ENCODE measurements at regions not wholly inside any gene's neighbourhood (a gene's known extent, or its start where the extent isn't known, plus 50 kb on each side); places are given as distances from the start of the nearest gene placed in this dataset.

DNA sequence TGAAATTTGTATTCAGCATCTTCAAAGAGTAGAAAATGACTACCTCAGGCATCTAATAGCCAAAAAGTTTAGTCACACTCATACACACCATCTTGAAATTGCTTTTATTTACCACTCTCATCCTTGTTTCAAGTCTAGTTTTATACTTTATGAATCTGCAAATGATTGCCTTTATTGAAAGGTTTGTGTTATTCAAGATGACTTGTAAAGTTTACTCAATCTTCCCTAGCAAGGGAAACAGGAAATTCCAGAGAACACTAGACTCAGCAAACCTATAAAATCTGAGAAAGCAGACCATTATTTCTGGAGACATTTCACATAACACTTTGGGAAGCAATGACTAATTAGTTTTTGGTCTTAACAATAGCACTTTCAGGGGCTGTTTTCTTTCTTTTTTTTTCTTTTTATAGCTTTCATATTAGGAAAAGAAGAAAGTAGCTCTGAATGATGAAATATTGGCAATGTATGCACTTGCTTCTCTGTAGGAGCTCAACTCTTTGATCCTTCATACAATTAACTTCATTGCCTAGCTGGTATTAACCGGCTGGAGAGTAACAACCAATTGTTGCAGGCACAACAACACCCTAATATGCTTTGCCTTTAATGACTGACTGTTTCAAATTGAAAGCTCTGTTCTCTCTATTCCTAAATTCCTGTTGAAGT is 68.9 kb upstream of the HDAC9 start:
- Histone ChIP-seq H4K5ac (ENCODE audit: low read depth, low read length) (peak overlapping the region; percentile 16; the same call in 1 of the 2 replicates), H3K36me3 (ENCODE audit: control insufficient read depth, insufficient read depth, low read length) (no peaks in the 10 kb centered on the region), H3K4me1 (ENCODE audit: control insufficient read depth, insufficient read depth, low read length) (peaks cover 14% of the 10 kb centered on the region), H2BK20ac (ENCODE audit: low read depth, low read length) (peak overlapping the region; percentile 93), H4K91ac (ENCODE audit: insufficient read depth, low read depth, low read length) (no peak overlapping the region), H3K4me2 (ENCODE audit: low read depth, low read length) (peak overlapping the region; percentile 64; the same call in 1 of the 2 replicates), H2BK5ac (ENCODE audit: low read depth, low read length, poor library complexity, severe bottlenecking) (peak overlapping the region; percentile 20), H3K27me3 (ENCODE audit: control insufficient read depth, insufficient read depth, low read length) (no peaks in the 10 kb centered on the region), H3K4me3 (ENCODE audit: insufficient read depth, low read depth, low read length) (no peak overlapping the region), H3K56ac (ENCODE audit: extremely low read depth, insufficient read depth, low read length) (no peak overlapping the region), H3K9me3 (ENCODE audit: control insufficient read depth, insufficient read depth, low read length) (no peaks in the 10 kb centered on the region), H4K20me1 (ENCODE audit: insufficient read depth, low read length) (no peaks in the 10 kb centered on the region), H2AK9ac (replicated peaks; ENCODE audit: low read depth, low read length, poor library complexity) (no peak overlapping the region), H2AK5ac (ENCODE audit: low read depth, low read length) (no peak overlapping the region), H3K79me1 (ENCODE audit: low read depth in 1 of 2, low read length in 2 of 2) (no peaks in the 10 kb centered on the region), H3K4ac (ENCODE audit: low read depth, low read length) (peak overlapping the region; percentile 11; the same call in 1 of the 2 replicates), H3K14ac (replicated peaks; ENCODE audit: low read depth, low read length) (peak overlapping the region; percentile 76; the same call in 1 of the 2 replicates), H2BK120ac (ENCODE audit: low read depth, low read length) (peak overlapping the region; percentile 87), H4K8ac (ENCODE audit: low read depth in 2 of 2, low read length in 2 of 2) (peak overlapping the region in 1 of 2 experiments; percentile 59; a peak in 1 of 4 replicates), H2BK15ac (ENCODE audit: low read depth, low read length) (peak overlapping the region; percentile 87; the same call in 1 of the 3 replicates), H3K9ac (ENCODE audit: low read depth, low read length) (no peak overlapping the region), H3K23ac (ENCODE audit: low read depth, low read length) (no peak overlapping the region), H3K27ac (ENCODE audit: insufficient read depth, low read length) (no peak overlapping the region), H3K9me1 (ENCODE audit: insufficient read depth, low read length) (peaks cover 6% of the 10 kb centered on the region; the same call in 1 of the 2 replicates), H2AFZ (replicated peaks; ENCODE audit: low read length, poor library complexity) (no peak overlapping the region), H3K18ac (ENCODE audit: low read depth, low read length) (peak overlapping the region; percentile 34; the same call in 1 of the 2 replicates)
- ChIA-PET POLR2A (ENCODE audit: unreplicated experiment) (no interaction called here), CTCF (no interaction called here)
- no TSS peak for BruUV-seq (replicated peaks)
- DNase-seq: peak; percentile 30
- no CpG with 5 or more reads among the region's 1 CpG for WGBS, 2 experiments (ENCODE audit: extremely low coverage in 2 of 2, insufficient read length in 1 of 2)
- TF ChIP-seq RFX5 (IDR thresholded peaks at IDR 0.05; ENCODE audit: low read depth, low read length) (no peak), CHD1 (IDR thresholded peaks at IDR 0.05; ENCODE audit: low read depth, low read length) (no peak), RAD21 (IDR thresholded peaks at IDR 0.05; ENCODE audit: low read length) (no peak), NFE2L2 (IDR thresholded peaks at IDR 0.05; ENCODE audit: low read depth, low read length) (no peak), POLR2A (IDR thresholded peaks at IDR 0.05; ENCODE audit: low read depth, low read length) (no peak)
- intact Hi-C loops (cut with micrococcal nuclease): no loop called here
- in situ Hi-C loops (cut with MboI; ENCODE audit: low sequenced_read_pairs): no loop called here
- dilution Hi-C loops (cut with HindIII; ENCODE audit: low sequenced_read_pairs, unreplicated experiment): no loop called here
- peak; percentile 55 for ATAC-seq (ENCODE audit: low read depth)

All from IMR-90 (cell line).